K562 (cell line): ENCODE measurements at regions not wholly inside any gene's neighbourhood (a gene's known extent, or its start where the extent isn't known, plus 50 kb on each side); places are given as distances from the start of the nearest gene placed in this dataset.

Experiments
- CCNT2 ChIP-seq: IDR thresholded peaks from 2 replicates; pipeline ENCODE4 v1.6.1; 2011; ENCODE audit warnings: borderline replicate concordance, low read depth, mild to moderate bottlenecking, moderate library complexity, mixed read lengths, low read length; ENCODE audit not compliant: insufficient read length; ENCODE audit errors: extremely low read depth
- GTF2E2 ChIP-seq: fragments of 200-800 bp; sonication (Bioruptor generic); IDR thresholded peaks from 2 replicates; pipeline ENCODE4 v1.6.1; 2016; ENCODE audit warnings: missing genetic modification characterization, missing compliant biosample characterization
- NFATC3 ChIP-seq: fragments of 450-650 bp; IDR thresholded peaks from 2 replicates; pipeline ENCODE4 v1.6.1; 2017; ENCODE audit warnings: mild to moderate bottlenecking
- POLR2AphosphoS5 ChIP-seq: IDR thresholded peaks from 2 replicates; pipeline ENCODE4 v1.6.1; 2011; ENCODE audit warnings: mild to moderate bottlenecking, low read depth, low read length, moderate library complexity; ENCODE audit not compliant: control insufficient read depth, insufficient read depth
- PYGO2 ChIP-seq: fragments of 450-650 bp; IDR thresholded peaks from 2 replicates; pipeline ENCODE4 v1.6.1; 2016; ENCODE audit warnings: mild to moderate bottlenecking, missing genetic modification characterization, moderate library complexity, missing compliant biosample characterization
- RAD51 ChIP-seq: fragments of 450-650 bp; IDR thresholded peaks from 2 replicates; pipeline ENCODE4 v1.7.1; 2016; ENCODE audit warnings: low read depth, mild to moderate bottlenecking, borderline replicate concordance
- SIRT6 ChIP-seq: IDR thresholded peaks from one replicate; pipeline ENCODE4 v1.6.1; 2012; ENCODE audit warnings: low read depth, mild to moderate bottlenecking, control low read depth, inconsistent platforms, low read length, moderate library complexity
- TF ChIP-seq, protein P1 (sequence below): fragments of 450-650 bp; IDR thresholded peaks from 2 replicates; pipeline ENCODE4 v1.6.1; 2016
- TF ChIP-seq, protein P2 (sequence below): fragments of 450-650 bp; IDR thresholded peaks from 2 replicates; pipeline ENCODE4 v1.6.1; 2017; ENCODE audit warnings: antibody characterized with exemption
- TF ChIP-seq, protein P3 (sequence below): fragments of 250-450 bp; sonication (Bioruptor Pico); IDR thresholded peaks from 2 replicates; pipeline ENCODE4 v1.8.0; 2022; ENCODE audit warnings: inconsistent platforms
- TF ChIP-seq, protein P4 (sequence below): fragments of 200-800 bp; sonication (Bioruptor generic); IDR thresholded peaks from 2 replicates; pipeline ENCODE4 v1.6.1; 2017; ENCODE audit warnings: missing genetic modification characterization, missing compliant biosample characterization
- TF ChIP-seq, protein P5 (sequence below): fragments of 450-650 bp; IDR thresholded peaks from one replicate; pipeline ENCODE4 v1.6.1; 2018; ENCODE audit warnings: mild to moderate bottlenecking, moderate library complexity; ENCODE audit not compliant: partially characterized antibody
- TF ChIP-seq, protein P6 (sequence below): conservative IDR thresholded peaks from 2 replicates; pipeline ENCODE4 v1.6.1; 2011; ENCODE audit warnings: low read depth, mild to moderate bottlenecking, low read length; ENCODE audit not compliant: control insufficient read depth
- TF ChIP-seq, protein P7 (sequence below): sonication (generic); formaldehyde crosslinking; IDR thresholded peaks from 2 replicates; pipeline ENCODE4 v1.8.0; 2023; ENCODE audit warnings: mild to moderate bottlenecking, missing genetic modification reagents

DNA sequence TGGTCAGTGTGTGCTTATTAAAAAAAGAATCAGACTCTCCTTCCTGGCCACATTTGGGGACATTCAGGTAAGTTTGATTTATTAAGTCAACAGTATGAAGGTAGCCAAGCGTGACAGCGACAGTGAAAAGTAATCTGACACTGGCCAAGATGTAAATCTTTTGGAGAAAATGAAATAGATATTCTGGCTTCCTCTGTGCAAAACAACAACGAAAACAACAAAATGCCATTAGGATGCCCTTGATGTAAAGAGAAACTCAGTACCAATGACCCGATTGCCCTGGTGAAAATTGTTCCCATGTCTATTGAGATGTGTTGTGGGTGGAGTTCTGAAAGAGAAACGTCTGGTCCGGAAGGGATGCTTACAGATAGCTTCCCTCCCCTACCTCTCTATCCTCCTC, 267.8 kb downstream of the MAT2B start (continued):
- TF ChIP-seq, protein P1, sequence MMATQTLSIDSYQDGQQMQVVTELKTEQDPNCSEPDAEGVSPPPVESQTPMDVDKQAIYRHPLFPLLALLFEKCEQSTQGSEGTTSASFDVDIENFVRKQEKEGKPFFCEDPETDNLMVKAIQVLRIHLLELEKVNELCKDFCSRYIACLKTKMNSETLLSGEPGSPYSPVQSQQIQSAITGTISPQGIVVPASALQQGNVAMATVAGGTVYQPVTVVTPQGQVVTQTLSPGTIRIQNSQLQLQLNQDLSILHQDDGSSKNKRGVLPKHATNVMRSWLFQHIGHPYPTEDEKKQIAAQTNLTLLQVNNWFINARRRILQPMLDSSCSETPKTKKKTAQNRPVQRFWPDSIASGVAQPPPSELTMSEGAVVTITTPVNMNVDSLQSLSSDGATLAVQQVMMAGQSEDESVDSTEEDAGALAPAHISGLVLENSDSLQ = no peak
- TF ChIP-seq PYGO2 (no peak), RAD51 (no peak), NFATC3 (no peak), CCNT2 (no peak), POLR2AphosphoS5 (no peak), SIRT6 (no peak), GTF2E2 (tag) (no peak)
- TF ChIP-seq, protein P2, sequence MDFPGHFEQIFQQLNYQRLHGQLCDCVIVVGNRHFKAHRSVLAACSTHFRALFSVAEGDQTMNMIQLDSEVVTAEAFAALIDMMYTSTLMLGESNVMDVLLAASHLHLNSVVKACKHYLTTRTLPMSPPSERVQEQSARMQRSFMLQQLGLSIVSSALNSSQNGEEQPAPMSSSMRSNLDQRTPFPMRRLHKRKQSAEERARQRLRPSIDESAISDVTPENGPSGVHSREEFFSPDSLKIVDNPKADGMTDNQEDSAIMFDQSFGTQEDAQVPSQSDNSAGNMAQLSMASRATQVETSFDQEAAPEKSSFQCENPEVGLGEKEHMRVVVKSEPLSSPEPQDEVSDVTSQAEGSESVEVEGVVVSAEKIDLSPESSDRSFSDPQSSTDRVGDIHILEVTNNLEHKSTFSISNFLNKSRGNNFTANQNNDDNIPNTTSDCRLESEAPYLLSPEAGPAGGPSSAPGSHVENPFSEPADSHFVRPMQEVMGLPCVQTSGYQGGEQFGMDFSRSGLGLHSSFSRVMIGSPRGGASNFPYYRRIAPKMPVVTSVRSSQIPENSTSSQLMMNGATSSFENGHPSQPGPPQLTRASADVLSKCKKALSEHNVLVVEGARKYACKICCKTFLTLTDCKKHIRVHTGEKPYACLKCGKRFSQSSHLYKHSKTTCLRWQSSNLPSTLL = no peak
- TF ChIP-seq, protein P3, sequence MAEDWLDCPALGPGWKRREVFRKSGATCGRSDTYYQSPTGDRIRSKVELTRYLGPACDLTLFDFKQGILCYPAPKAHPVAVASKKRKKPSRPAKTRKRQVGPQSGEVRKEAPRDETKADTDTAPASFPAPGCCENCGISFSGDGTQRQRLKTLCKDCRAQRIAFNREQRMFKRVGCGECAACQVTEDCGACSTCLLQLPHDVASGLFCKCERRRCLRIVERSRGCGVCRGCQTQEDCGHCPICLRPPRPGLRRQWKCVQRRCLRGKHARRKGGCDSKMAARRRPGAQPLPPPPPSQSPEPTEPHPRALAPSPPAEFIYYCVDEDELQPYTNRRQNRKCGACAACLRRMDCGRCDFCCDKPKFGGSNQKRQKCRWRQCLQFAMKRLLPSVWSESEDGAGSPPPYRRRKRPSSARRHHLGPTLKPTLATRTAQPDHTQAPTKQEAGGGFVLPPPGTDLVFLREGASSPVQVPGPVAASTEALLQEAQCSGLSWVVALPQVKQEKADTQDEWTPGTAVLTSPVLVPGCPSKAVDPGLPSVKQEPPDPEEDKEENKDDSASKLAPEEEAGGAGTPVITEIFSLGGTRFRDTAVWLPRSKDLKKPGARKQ (CRISPR knock-in tag) = no peak
- TF ChIP-seq, protein P4, sequence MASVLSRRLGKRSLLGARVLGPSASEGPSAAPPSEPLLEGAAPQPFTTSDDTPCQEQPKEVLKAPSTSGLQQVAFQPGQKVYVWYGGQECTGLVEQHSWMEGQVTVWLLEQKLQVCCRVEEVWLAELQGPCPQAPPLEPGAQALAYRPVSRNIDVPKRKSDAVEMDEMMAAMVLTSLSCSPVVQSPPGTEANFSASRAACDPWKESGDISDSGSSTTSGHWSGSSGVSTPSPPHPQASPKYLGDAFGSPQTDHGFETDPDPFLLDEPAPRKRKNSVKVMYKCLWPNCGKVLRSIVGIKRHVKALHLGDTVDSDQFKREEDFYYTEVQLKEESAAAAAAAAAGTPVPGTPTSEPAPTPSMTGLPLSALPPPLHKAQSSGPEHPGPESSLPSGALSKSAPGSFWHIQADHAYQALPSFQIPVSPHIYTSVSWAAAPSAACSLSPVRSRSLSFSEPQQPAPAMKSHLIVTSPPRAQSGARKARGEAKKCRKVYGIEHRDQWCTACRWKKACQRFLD (CRISPR knock-in tag) = no peak
- TF ChIP-seq, protein P5, sequence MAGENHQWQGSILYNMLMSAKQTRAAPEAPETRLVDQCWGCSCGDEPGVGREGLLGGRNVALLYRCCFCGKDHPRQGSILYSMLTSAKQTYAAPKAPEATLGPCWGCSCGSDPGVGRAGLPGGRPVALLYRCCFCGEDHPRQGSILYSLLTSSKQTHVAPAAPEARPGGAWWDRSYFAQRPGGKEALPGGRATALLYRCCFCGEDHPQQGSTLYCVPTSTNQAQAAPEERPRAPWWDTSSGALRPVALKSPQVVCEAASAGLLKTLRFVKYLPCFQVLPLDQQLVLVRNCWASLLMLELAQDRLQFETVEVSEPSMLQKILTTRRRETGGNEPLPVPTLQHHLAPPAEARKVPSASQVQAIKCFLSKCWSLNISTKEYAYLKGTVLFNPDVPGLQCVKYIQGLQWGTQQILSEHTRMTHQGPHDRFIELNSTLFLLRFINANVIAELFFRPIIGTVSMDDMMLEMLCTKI = no peak
- TF ChIP-seq, protein P6, sequence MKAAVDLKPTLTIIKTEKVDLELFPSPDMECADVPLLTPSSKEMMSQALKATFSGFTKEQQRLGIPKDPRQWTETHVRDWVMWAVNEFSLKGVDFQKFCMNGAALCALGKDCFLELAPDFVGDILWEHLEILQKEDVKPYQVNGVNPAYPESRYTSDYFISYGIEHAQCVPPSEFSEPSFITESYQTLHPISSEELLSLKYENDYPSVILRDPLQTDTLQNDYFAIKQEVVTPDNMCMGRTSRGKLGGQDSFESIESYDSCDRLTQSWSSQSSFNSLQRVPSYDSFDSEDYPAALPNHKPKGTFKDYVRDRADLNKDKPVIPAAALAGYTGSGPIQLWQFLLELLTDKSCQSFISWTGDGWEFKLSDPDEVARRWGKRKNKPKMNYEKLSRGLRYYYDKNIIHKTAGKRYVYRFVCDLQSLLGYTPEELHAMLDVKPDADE = no peak
- TF ChIP-seq, protein P7, sequence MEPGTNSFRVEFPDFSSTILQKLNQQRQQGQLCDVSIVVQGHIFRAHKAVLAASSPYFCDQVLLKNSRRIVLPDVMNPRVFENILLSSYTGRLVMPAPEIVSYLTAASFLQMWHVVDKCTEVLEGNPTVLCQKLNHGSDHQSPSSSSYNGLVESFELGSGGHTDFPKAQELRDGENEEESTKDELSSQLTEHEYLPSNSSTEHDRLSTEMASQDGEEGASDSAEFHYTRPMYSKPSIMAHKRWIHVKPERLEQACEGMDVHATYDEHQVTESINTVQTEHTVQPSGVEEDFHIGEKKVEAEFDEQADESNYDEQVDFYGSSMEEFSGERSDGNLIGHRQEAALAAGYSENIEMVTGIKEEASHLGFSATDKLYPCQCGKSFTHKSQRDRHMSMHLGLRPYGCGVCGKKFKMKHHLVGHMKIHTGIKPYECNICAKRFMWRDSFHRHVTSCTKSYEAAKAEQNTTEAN = no peak
